Mesendoderm (in vitro differentiated cells): ENCODE measurements at regions not wholly inside any gene's neighbourhood (a gene's known extent, or its start where the extent isn't known, plus 50 kb on each side); places are given as distances from the start of the nearest gene placed in this dataset.

Experiments used
- DNase-seq: peaks from one replicate; pipeline ENCODE4 v3.0.0; 2013
- H2AK5ac ChIP-seq: 2 replicates; pipeline ENCODE4 v1.6.1; 2013; ENCODE audit warnings: low read length, inconsistent platforms
- H2BK120ac ChIP-seq: 2 replicates; pipeline ENCODE4 v1.6.1; 2013; ENCODE audit warnings: low read depth, mild to moderate bottlenecking, low read length, moderate library complexity, mixed read lengths
- H2BK15ac ChIP-seq: replicated peaks from 2 replicates; pipeline ENCODE4 v1.6.1; 2013; ENCODE audit warnings: low read depth, mild to moderate bottlenecking, moderate library complexity
- H2BK5ac ChIP-seq: 2 replicates; pipeline ENCODE4 v1.6.1; 2013; ENCODE audit warnings: low read length, inconsistent platforms
- H3K18ac ChIP-seq: 2 replicates; pipeline ENCODE4 v1.6.1; 2013; ENCODE audit warnings: mild to moderate bottlenecking, low read length, mixed read lengths
- H3K23ac ChIP-seq: one replicate; pipeline ENCODE4 v1.6.1; 2013; ENCODE audit warnings: low read length
- H3K27ac ChIP-seq: 2 replicates; pipeline ENCODE4 v1.5.1; 2013; ENCODE audit warnings: low read depth, mild to moderate bottlenecking, inconsistent platforms, low read length, moderate library complexity
- H3K27me3 ChIP-seq: 2 replicates; pipeline ENCODE4 v1.6.1; 2013; ENCODE audit warnings: low read length, control low read depth, mild to moderate bottlenecking, inconsistent platforms; ENCODE audit not compliant: insufficient read depth, poor library complexity
- H3K36me3 ChIP-seq: 2 replicates; pipeline ENCODE4 v1.6.1; 2013; ENCODE audit warnings: low read length, inconsistent platforms; ENCODE audit not compliant: control insufficient read depth, insufficient read depth
- H3K4ac ChIP-seq: one replicate; pipeline ENCODE4 v1.6.1; 2013; ENCODE audit warnings: low read depth, mild to moderate bottlenecking, low read length, moderate library complexity
- H3K4me1 ChIP-seq: 2 replicates; pipeline ENCODE4 v1.6.1; 2013; ENCODE audit warnings: low read depth, low read length, inconsistent platforms; ENCODE audit not compliant: control insufficient read depth
- H3K4me2 ChIP-seq: 2 replicates; pipeline ENCODE4 v1.6.1; 2013; ENCODE audit warnings: low read length
- H3K4me3 ChIP-seq: 2 replicates; pipeline ENCODE4 v1.5.1; 2013; ENCODE audit warnings: mild to moderate bottlenecking, low read length
- H3K56ac ChIP-seq: one replicate; pipeline ENCODE4 v1.6.1; 2013; ENCODE audit warnings: low read length
- H3K79me1 ChIP-seq: 2 replicates; pipeline ENCODE4 v1.6.1; 2013; ENCODE audit warnings: low read length, inconsistent platforms
- H3K79me2 ChIP-seq: 2 replicates; pipeline ENCODE4 v1.6.1; 2013; ENCODE audit warnings: mild to moderate bottlenecking, low read length; ENCODE audit not compliant: control insufficient read depth, insufficient read depth
- H3K9ac ChIP-seq: 2 replicates; pipeline ENCODE4 v1.6.1; 2013; ENCODE audit warnings: low read length, inconsistent platforms
- H4K5ac ChIP-seq: one replicate; pipeline ENCODE4 v1.6.1; 2013; ENCODE audit warnings: low read length
- H4K8ac ChIP-seq: one replicate; pipeline ENCODE4 v1.6.1; 2013; ENCODE audit warnings: low read depth, mild to moderate bottlenecking, control low read depth, low read length, moderate library complexity
- WGBS: extraction: QIAGEN DNeasy Blood & Tissue Kit; methylation state at CpG from one replicate; pipeline ENCODE4 v1.1.7; 2013; ENCODE audit warnings: low lambda C conversion rate, missing lambda C conversion rate; ENCODE audit not compliant: insufficient coverage; ENCODE audit errors: extremely low coverage; 5-methylcytosine and 5-hydroxymethylcytosine counted together

GRCh38 chr5:71825992-71826391, 106.9 kb downstream of the CARTPT start:
- Histone ChIP-seq H3K4ac (no peak overlapping the region), H3K9ac (no peak overlapping the region), H3K18ac (no peak overlapping the region), H3K79me2 (no peaks in the 10 kb centered on the region), H3K23ac (no peak overlapping the region), H2BK5ac (no peak overlapping the region), H4K5ac (no peak overlapping the region), H3K4me2 (no peak overlapping the region), H3K36me3 (no peaks in the 10 kb centered on the region), H2AK5ac (no peak overlapping the region), H3K56ac (no peak overlapping the region), H3K4me3 (no peak overlapping the region), H2BK120ac (no peak overlapping the region), H3K27ac (no peak overlapping the region), H4K8ac (no peak overlapping the region), H3K4me1 (no peaks in the 10 kb centered on the region), H3K79me1 (no peaks in the 10 kb centered on the region), H2BK15ac (no peak overlapping the region), H3K27me3 (no peaks in the 10 kb centered on the region)
- WGBS, result no CpG with 5 or more reads among the region's 1 CpG
- DNase-seq, result no peak

- no peak overlapping the region for H4K8ac ChIP-seq
- H3K36me3 ChIP-seq, result no peaks in the 10 kb centered on the region
- no peaks in the 10 kb centered on the region for H3K4me1 ChIP-seq
- H2BK120ac ChIP-seq, result no peak overlapping the region
- H3K9ac ChIP-seq, result no peak overlapping the region
- no CpG with 5 or more reads among the region's 2 CpGs for WGBS
- H2BK15ac ChIP-seq, result no peak overlapping the region
- no peak overlapping the region for H3K23ac ChIP-seq
- no peak overlapping the region for H3K18ac ChIP-seq
- no peak overlapping the region for H3K4ac ChIP-seq
- no peak overlapping the region for H4K5ac ChIP-seq
- H3K56ac ChIP-seq, result no peak overlapping the region
- no peaks in the 10 kb centered on the region for H3K79me2 ChIP-seq
- no peak overlapping the region for H3K4me2 ChIP-seq
- no peak overlapping the region for H3K27ac ChIP-seq
- no peak for DNase-seq
- no peaks in the 10 kb centered on the region for H3K79me1 ChIP-seq
- H2AK5ac ChIP-seq, result no peak overlapping the region
- no peak overlapping the region for H3K4me3 ChIP-seq
- H3K27me3 ChIP-seq, result no peaks in the 10 kb centered on the region
- no peak overlapping the region for H2BK5ac ChIP-seq
Measured at GRCh38 chr5:71828291-71829040, 109.4 kb downstream of the CARTPT start.

- Histone ChIP-seq H2BK5ac (no peak overlapping the region), H3K79me2 (no peaks in the 10 kb centered on the region), H3K18ac (no peak overlapping the region), H3K4ac (no peak overlapping the region), H3K4me2 (no peak overlapping the region), H3K27me3 (no peaks in the 10 kb centered on the region), H4K5ac (no peak overlapping the region), H3K23ac (no peak overlapping the region), H3K4me3 (no peak overlapping the region), H3K4me1 (no peaks in the 10 kb centered on the region), H2BK120ac (no peak overlapping the region), H3K27ac (no peak overlapping the region), H2AK5ac (no peak overlapping the region), H3K36me3 (no peaks in the 10 kb centered on the region), H3K79me1 (no peaks in the 10 kb centered on the region), H3K56ac (no peak overlapping the region), H2BK15ac (no peak overlapping the region), H3K9ac (no peak overlapping the region), H4K8ac (no peak overlapping the region)
- DNase-seq, result no peak
- WGBS, result no CpG with 5 or more reads among the region's 5 CpGs
Measured at GRCh38 chr5:71829206-71829605, 110.1 kb downstream of the CARTPT start.

- Histone ChIP-seq H3K36me3 (no peaks in the 10 kb centered on the region), H3K4me3 (no peak overlapping the region), H3K4me1 (no peaks in the 10 kb centered on the region), H3K27ac (no peak overlapping the region), H2BK120ac (no peak overlapping the region), H3K9ac (no peak overlapping the region), H3K79me1 (no peaks in the 10 kb centered on the region), H3K4ac (no peak overlapping the region), H3K23ac (no peak overlapping the region), H3K18ac (no peak overlapping the region), H3K4me2 (no peak overlapping the region), H2BK15ac (no peak overlapping the region), H2AK5ac (no peak overlapping the region), H3K56ac (no peak overlapping the region), H3K79me2 (no peaks in the 10 kb centered on the region), H4K8ac (no peak overlapping the region), H4K5ac (no peak overlapping the region), H3K27me3 (no peaks in the 10 kb centered on the region), H2BK5ac (no peak overlapping the region)
- DNase-seq, result no peak
- no CpG with 5 or more reads among the region's 4 CpGs for WGBS
Measured at GRCh38 chr5:71830681-71831539, 111.8 kb downstream of the CARTPT start.

- no peak overlapping the region for H2BK15ac ChIP-seq
- H3K27me3 ChIP-seq, result no peaks in the 10 kb centered on the region
- no peaks in the 10 kb centered on the region for H3K79me2 ChIP-seq
- no peak for DNase-seq
- no CpG with 5 or more reads among the region's 4 CpGs for WGBS
- no peak overlapping the region for H4K8ac ChIP-seq
- H4K5ac ChIP-seq, result no peak overlapping the region
- H2BK120ac ChIP-seq, result no peak overlapping the region
- H3K23ac ChIP-seq, result no peak overlapping the region
- H3K79me1 ChIP-seq, result no peaks in the 10 kb centered on the region
- no peak overlapping the region for H2AK5ac ChIP-seq
- H3K18ac ChIP-seq, result no peak overlapping the region
- H3K4ac ChIP-seq, result no peak overlapping the region
- H3K36me3 ChIP-seq, result no peaks in the 10 kb centered on the region
- H3K56ac ChIP-seq, result no peak overlapping the region
- H3K4me1 ChIP-seq, result peaks cover 2% of the 10 kb centered on the region
- no peak overlapping the region for H3K9ac ChIP-seq
- no peak overlapping the region for H3K27ac ChIP-seq
- no peak overlapping the region for H2BK5ac ChIP-seq
- H3K4me2 ChIP-seq, result no peak overlapping the region
- no peak overlapping the region for H3K4me3 ChIP-seq
Measured at GRCh38 chr5:71832812-71833715, 114.0 kb downstream of the CARTPT start.
